Adrenal gland (tissue), 9 donors: ENCODE measurements at regions not wholly inside any gene's neighbourhood (a gene's known extent, or its start where the extent isn't known, plus 50 kb on each side); places are given as distances from the start of the nearest gene placed in this dataset.

Source experiments
- DNase-seq, 7 donors: peaks; one replicate each; pipeline ENCODE4 v3.0.0-alpha.2; 2019 to 2020
- H3K27ac ChIP-seq, 5 donors: fragments of 200-600 bp; sonication (generic) in 4 of 5; 1 replicate in 3 of 5; 2 replicates in 2 of 5; pipeline versions ENCODE4 v1.5.1 to v1.8.0; 2016 to 2020; ENCODE audit warnings: mild to moderate bottlenecking in 1 of 5
- H3K27me3 ChIP-seq: fragments of 200-600 bp; 2 replicates; pipeline ENCODE4 v1.8.0; 2021
- H3K36me3 ChIP-seq, 2 donors: fragments of 200-600 bp; replicated peaks in 1 of 2; 1 replicate in 1 of 2; 2 replicates in 1 of 2; pipeline versions ENCODE4 v1.5.1 to v1.8.0; 2018 to 2022
- H3K4me1 ChIP-seq, 2 donors: fragments of 200-600 bp; replicated peaks in 1 of 2; 1 replicate in 1 of 2; 2 replicates in 1 of 2; pipeline versions ENCODE4 v1.5.1 to v1.8.0; 2018 to 2021
- H3K4me3 ChIP-seq, 4 donors: fragments of 200-600 bp; sonication (generic) in 3 of 4; one replicate each; pipeline ENCODE4 v1.5.1; 2016 to 2018
- H3K9me3 ChIP-seq, 3 donors: fragments of 200-600 bp; sonication (generic) in 1 of 3; replicated peaks in 1 of 3; 1 replicate in 2 of 3; 2 replicates in 1 of 3; pipeline versions ENCODE4 v1.5.1 to v1.8.0; 2016 to 2021
- CTCF ChIP-seq, 6 experiments: fragments of 450-650 bp in 4 of 6; fragments of 200-600 bp in 2 of 6; sonication (generic) in 1 of 6; IDR thresholded peaks; 1 replicate in 5 of 6; 2 replicates in 1 of 6; pipeline versions ENCODE4 v1.5.1 to v1.8.0; 2016 to 2021; ENCODE audit warnings: antibody characterized with exemption in 6 of 6, mild to moderate bottlenecking in 2 of 6, moderate library complexity in 1 of 6
- POLR2A ChIP-seq, 2 donors: fragments of 450-650 bp; IDR thresholded peaks; one replicate each; pipeline ENCODE4 v1.6.1; 2017; ENCODE audit warnings: antibody characterized with exemption in 2 of 2, mild to moderate bottlenecking in 2 of 2, moderate library complexity in 1 of 2
- WGBS, 4 donors: extraction: QIAGEN DNeasy Blood & Tissue Kit in 2 of 4; methylation state at CpG; one replicate each; pipeline versions ENCODE4 v1.1.5 to v1.1.7; 2013 to 2017; 5-methylcytosine and 5-hydroxymethylcytosine counted together
- intact Hi-C, 2 donors: fragments of 100-400 bp; cut with DNase I; formaldehyde crosslinking; loops; one replicate each; pipeline versions ENCODE4 v1.14.1 to v1.15.0; 2022 to 2023
- donor health status: healthy with polysubstance abuse.
- donor health status: Bipolar disorder and iron deficiency.
- donor health status: DM: yes; HTN: yes; CAD: no.
- donor health status: DM: no; HTN: no; CAD: no.
- donor health status: DM: no; HTN: no; CAD: no.

DNA sequence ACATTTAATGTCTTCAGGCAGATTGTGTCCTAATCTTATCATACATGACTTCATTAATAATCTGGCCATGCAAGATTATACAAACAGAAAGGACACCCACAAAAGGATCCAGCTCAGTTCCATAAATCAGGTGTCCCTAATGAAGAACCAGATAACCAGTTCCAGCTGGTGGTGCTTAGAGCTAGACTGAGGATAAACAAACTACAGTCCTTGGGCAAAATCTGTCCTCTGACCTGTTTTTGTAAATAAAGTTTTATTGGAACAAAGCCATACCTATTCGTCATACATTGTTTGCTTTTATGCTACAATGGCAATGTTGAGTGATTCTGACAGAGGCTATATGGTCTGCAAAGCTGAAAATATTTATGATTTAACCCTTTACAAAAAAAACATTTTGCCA is 199.5 kb downstream of the MID1IP1 start:
- TF ChIP-seq CTCF (IDR thresholded peaks at IDR 0.05) (no peak), POLR2A (IDR thresholded peaks at IDR 0.05) (no peak)
- Histone ChIP-seq H3K4me3 (no peak overlapping the region), H3K4me1 (no peaks in the 10 kb centered on the region), H3K9me3 (no peaks in the 10 kb centered on the region), H3K36me3 (no peaks in the 10 kb centered on the region), H3K27me3 (peaks cover 7% of the 10 kb centered on the region), H3K27ac (no peak overlapping the region)
- intact Hi-C loops = no loop called here
- DNase-seq = no peak
- 74 to 78% (median 76%) methylated on average over 1 of the region's 1 CpG for WGBS, 4 donors

- TF ChIP-seq POLR2A (IDR thresholded peaks at IDR 0.05) (no peak), CTCF (IDR thresholded peaks at IDR 0.05) (no peak)
- H3K4me3 ChIP-seq = no peak overlapping the region
- H3K27me3 ChIP-seq = peaks cover 7% of the 10 kb centered on the region
- intact Hi-C loops = no loop called here
- WGBS, 4 donors = 46 to 71% (median 63%) methylated on average over 1 of the region's 1 CpG
- H3K4me1 ChIP-seq = no peaks in the 10 kb centered on the region
- H3K27ac ChIP-seq = no peak overlapping the region
- no peaks in the 10 kb centered on the region for H3K36me3 ChIP-seq
- DNase-seq = no peak
- H3K9me3 ChIP-seq = no peaks in the 10 kb centered on the region
Observed at GRCh38 chrX:39002466-39002865, 201.2 kb downstream of the MID1IP1 start.

- no peak overlapping the region for H3K4me3 ChIP-seq
- no peaks in the 10 kb centered on the region for H3K9me3 ChIP-seq
- H3K36me3 ChIP-seq = no peaks in the 10 kb centered on the region
- no peak overlapping the region for H3K27ac ChIP-seq
- no peak for TF ChIP-seq CTCF (IDR thresholded peaks at IDR 0.05)
- no peak for TF ChIP-seq POLR2A (IDR thresholded peaks at IDR 0.05)
- intact Hi-C loops = no loop called here
- 69 to 90% (median 84%) methylated on average over 3 to 4 of the region's 4 CpGs for WGBS, 4 donors
- no peak for DNase-seq
- H3K4me1 ChIP-seq = no peaks in the 10 kb centered on the region
- H3K27me3 ChIP-seq = no peaks in the 10 kb centered on the region
Observed at GRCh38 chrX:39008549-39008948, 207.3 kb downstream of the MID1IP1 start.

DNA sequence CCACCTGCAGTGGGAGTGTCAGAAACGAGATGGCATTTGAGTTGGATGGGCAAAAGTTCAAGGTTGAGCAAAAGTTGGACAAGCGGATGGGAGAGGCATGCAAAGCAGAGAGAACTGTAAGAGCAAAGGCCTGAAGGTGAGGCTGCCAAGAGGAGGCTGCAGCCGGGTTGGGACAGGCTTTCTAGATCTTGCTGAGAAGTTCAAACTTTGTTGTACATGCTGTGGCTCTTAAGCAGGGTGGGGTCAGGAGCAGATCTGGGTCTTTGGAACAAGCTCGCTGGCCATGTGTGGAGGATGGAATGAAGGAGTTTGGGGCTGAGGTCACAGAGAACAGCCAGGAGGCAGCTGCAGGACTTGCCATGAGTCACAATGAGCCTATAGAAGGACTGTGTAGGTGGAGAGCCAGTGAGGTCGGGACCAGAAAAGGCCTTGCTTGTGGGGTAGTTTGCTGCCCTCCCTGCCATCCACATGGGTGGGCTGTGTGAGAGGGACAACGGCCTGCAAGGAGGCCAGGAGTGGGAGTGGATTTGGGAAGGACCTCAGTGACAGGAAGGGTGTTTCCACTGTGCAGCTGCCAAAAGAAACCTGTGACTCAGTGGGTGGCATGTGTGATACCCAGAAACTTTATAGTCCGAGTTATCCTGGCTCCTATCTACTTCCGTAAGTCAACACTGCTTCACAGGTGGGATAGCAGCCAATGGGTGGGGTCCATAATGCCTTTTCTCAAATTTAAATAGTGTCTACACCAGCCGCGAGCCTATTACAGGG is 210.4 kb downstream of the MID1IP1 start:
- no peaks in the 10 kb centered on the region for H3K4me1 ChIP-seq
- no peak overlapping the region for H3K4me3 ChIP-seq
- H3K36me3 ChIP-seq = no peaks in the 10 kb centered on the region
- no peaks in the 10 kb centered on the region for H3K9me3 ChIP-seq
- H3K27me3 ChIP-seq = no peaks in the 10 kb centered on the region
- 67 to 79% (median 72%) methylated on average over 9 to 10 of the region's 10 CpGs for WGBS, 4 donors
- intact Hi-C loops = no loop called here
- H3K27ac ChIP-seq = no peak overlapping the region
- no peak for DNase-seq
- TF ChIP-seq POLR2A (IDR thresholded peaks at IDR 0.05) = no peak
- TF ChIP-seq CTCF (IDR thresholded peaks at IDR 0.05) = no peak
